ENCODE measurements at regions not wholly inside any gene's neighbourhood (a gene's known extent, or its start where the extent isn't known, plus 50 kb on each side); places are given as distances from the start of the nearest gene placed in this dataset.

GRCh38 chr12:98317939-98318899, 197.2 kb upstream of the TMPO start:
- TF ChIP-seq CTCF (IDR thresholded peaks at IDR 0.05 in 4 of 5, conservative IDR thresholded peaks at IDR 0.05 in 1 of 5), result no peak
- TF ChIP-seq POLR2A (IDR thresholded peaks at IDR 0.05), result no peak
